Fibroblast of mammary gland (primary cell): ENCODE measurements at regions not wholly inside any gene's neighbourhood (a gene's known extent, or its start where the extent isn't known, plus 50 kb on each side); places are given as distances from the start of the nearest gene placed in this dataset.

Experiments
- DNase-seq: peaks from one replicate; pipeline ENCODE4 v3.0.0-alpha.2; 2010; ENCODE audit warnings: low read depth
- H3K4me3 ChIP-seq: 2 replicates; pipeline ENCODE4 v1.5.1; 2011; ENCODE audit warnings: low read depth, mild to moderate bottlenecking, low read length, moderate library complexity; ENCODE audit not compliant: control insufficient read depth
- CTCF ChIP-seq: conservative IDR thresholded peaks from 2 replicates; pipeline ENCODE4 v1.5.1; 2011; ENCODE audit warnings: low read depth, low read length, inconsistent platforms; ENCODE audit not compliant: control insufficient read depth, insufficient read depth

GRCh38 chr22:47397673-47398072, 635.2 kb downstream of the TBC1D22A start:
- no peak overlapping the region for H3K4me3 ChIP-seq
- DNase-seq = no peak
- TF ChIP-seq CTCF = no peak

- H3K4me3 ChIP-seq = no peak overlapping the region
- no peak for DNase-seq
- TF ChIP-seq CTCF = no peak
Measured at GRCh38 chr22:47396515-47396914, 634.1 kb downstream of the TBC1D22A start.

GRCh38 chr22:47396105-47396504, 633.7 kb downstream of the TBC1D22A start:
- no peak for DNase-seq
- H3K4me3 ChIP-seq = no peak overlapping the region
- no peak for TF ChIP-seq CTCF

GRCh38 chr22:47395481-47395880, 633.0 kb downstream of the TBC1D22A start:
- TF ChIP-seq CTCF = no peak
- no peak for DNase-seq
- H3K4me3 ChIP-seq = no peak overlapping the region

GRCh38 chr22:47394504-47395440, 632.3 kb downstream of the TBC1D22A start:
- DNase-seq = no peak
- no peak for TF ChIP-seq CTCF
- no peak overlapping the region for H3K4me3 ChIP-seq

GRCh38 chr22:47393191-47393590, 630.7 kb downstream of the TBC1D22A start:
- no peak for DNase-seq
- H3K4me3 ChIP-seq = no peak overlapping the region
- no peak for TF ChIP-seq CTCF
